T-helper 1 cell treated with Interleukin-12 subunit alpha and Interleukin-12 subunit beta and Interleukin-4 antibody, amounts not matched to agents 30 μg/mL and 1 μg/mL, for 36 hours (primary cell): ENCODE measurements at regions not wholly inside any gene's neighbourhood (a gene's known extent, or its start where the extent isn't known, plus 50 kb on each side); places are given as distances from the start of the nearest gene placed in this dataset.

ENCODE experiments used
- H3K27ac Mint-ChIP-seq: one replicate; pipeline ENCODE4 v1.8.0; 2021; ENCODE audit warnings: mild to moderate bottlenecking, mixed read lengths
- H3K27me3 Mint-ChIP-seq: one replicate; pipeline ENCODE4 v1.8.0; 2021; ENCODE audit warnings: low read depth, mixed read lengths
- H3K36me3 Mint-ChIP-seq: one replicate; pipeline ENCODE4 v1.8.0; 2021; ENCODE audit warnings: low read depth, mixed read lengths
- H3K4me1 Mint-ChIP-seq: one replicate; pipeline ENCODE4 v1.8.0; 2021; ENCODE audit warnings: low read depth, mixed read lengths
- H3K4me3 Mint-ChIP-seq: one replicate; pipeline ENCODE4 v1.8.0; 2021; ENCODE audit warnings: mild to moderate bottlenecking, moderate library complexity, mixed read lengths
- H3K9me3 Mint-ChIP-seq: one replicate; pipeline ENCODE4 v1.8.0; 2021; ENCODE audit warnings: mixed read lengths

- Mint-ChIP-seq H3K36me3 (no peaks in the 10 kb centered on the region), H3K4me1 (no peaks in the 10 kb centered on the region), H3K27me3 (peaks cover 7% of the 10 kb centered on the region), H3K9me3 (no peaks in the 10 kb centered on the region), H3K27ac (no peak overlapping the region), H3K4me3 (no peak overlapping the region)
Measured at GRCh38 chr5:133796186-133796585, 172.2 kb downstream of the C5orf15 start.

DNA sequence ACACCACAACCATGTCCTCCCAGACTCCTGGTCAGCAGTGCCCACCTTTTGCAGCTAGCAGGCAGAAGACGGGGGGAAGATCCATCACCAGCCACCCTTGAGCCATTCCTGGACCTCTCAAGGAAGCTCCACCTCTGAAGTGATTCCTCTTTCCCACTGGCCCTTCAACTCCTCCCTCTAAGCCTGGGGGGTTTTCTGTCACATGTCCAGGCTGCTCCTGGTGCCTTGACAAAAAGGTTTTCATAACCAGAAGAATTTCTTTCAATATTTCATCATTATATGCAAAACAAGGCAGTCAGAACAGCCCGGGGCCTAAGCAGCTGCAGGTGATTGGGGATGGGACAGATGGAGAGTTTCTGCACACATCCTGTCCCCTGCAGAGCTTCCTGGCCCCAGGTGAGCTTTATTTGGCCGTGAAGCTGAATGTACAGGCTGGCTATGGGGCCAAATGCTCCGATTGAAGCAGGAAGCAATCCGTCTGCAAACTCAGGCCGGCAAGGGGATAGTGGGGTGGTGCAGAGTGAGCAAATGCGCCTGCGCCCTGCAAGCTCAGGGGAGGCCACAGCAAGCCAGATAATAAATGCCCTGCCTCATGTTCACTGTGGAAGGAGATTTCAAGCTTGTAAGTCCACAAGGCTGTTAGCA, 173.5 kb downstream of the C5orf15 start:
- no peaks in the 10 kb centered on the region for H3K9me3 Mint-ChIP-seq
- no peak overlapping the region for H3K4me3 Mint-ChIP-seq
- H3K27me3 Mint-ChIP-seq, result peaks cover 7% of the 10 kb centered on the region
- H3K36me3 Mint-ChIP-seq, result no peaks in the 10 kb centered on the region
- H3K4me1 Mint-ChIP-seq, result no peaks in the 10 kb centered on the region
- no peak overlapping the region for H3K27ac Mint-ChIP-seq

GRCh38 chr5:133793756-133794465, 174.5 kb downstream of the C5orf15 start:
- Mint-ChIP-seq H3K36me3 (no peaks in the 10 kb centered on the region), H3K4me1 (no peaks in the 10 kb centered on the region), H3K27me3 (peaks cover 4% of the 10 kb centered on the region), H3K9me3 (no peaks in the 10 kb centered on the region), H3K27ac (no peak overlapping the region), H3K4me3 (no peak overlapping the region)

DNA sequence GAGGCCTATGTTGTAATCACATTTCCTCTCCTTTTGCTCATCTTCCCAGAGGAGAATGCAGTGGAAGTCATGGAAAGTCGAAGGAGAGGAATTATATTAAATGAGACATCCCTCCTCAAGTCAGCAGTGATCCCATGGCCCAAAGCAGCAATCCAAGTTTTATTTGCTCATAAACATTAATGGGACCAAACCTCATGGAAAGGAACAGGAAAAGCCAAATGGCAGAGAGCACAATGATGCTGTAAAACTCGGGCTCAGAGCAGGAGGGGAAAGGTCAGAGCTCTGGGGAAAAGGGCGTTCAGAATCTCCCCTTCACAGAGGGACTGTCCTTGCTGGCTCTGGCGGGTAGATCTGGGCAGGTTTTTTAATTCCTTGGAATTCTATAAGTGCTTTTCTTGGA, 175.8 kb downstream of the C5orf15 start:
- Mint-ChIP-seq H3K4me1 (no peaks in the 10 kb centered on the region), H3K4me3 (no peak overlapping the region), H3K27me3 (peaks cover 4% of the 10 kb centered on the region), H3K36me3 (no peaks in the 10 kb centered on the region), H3K9me3 (no peaks in the 10 kb centered on the region), H3K27ac (no peak overlapping the region)

- H3K4me3 Mint-ChIP-seq, result no peak overlapping the region
- H3K36me3 Mint-ChIP-seq, result no peaks in the 10 kb centered on the region
- no peak overlapping the region for H3K27ac Mint-ChIP-seq
- peaks cover 4% of the 10 kb centered on the region for H3K27me3 Mint-ChIP-seq
- H3K9me3 Mint-ChIP-seq, result no peaks in the 10 kb centered on the region
- no peaks in the 10 kb centered on the region for H3K4me1 Mint-ChIP-seq
Measured at GRCh38 chr5:133792024-133792423, 176.4 kb downstream of the C5orf15 start.

DNA sequence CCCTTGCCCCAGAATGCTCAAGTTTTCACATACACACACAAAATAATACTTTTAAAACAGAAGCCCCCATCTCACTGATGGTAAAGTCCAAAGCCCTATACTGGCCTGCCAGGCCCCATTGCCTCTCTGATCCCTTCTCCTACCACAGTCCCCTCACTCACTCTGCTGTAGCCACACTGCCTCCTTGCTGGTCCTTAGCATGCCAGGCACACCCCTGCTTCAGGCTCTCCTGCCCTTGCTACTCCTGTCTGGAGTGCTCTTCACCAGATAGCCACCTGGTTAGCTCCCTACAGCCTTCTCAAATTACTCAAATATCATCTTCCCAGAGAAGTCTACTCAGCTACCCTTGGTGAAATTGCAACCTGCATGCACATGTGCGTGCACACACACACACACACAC, 177.5 kb downstream of the C5orf15 start:
- H3K4me3 Mint-ChIP-seq, result no peak overlapping the region
- no peaks in the 10 kb centered on the region for H3K36me3 Mint-ChIP-seq
- H3K27me3 Mint-ChIP-seq, result peaks cover 4% of the 10 kb centered on the region
- H3K4me1 Mint-ChIP-seq, result no peaks in the 10 kb centered on the region
- no peak overlapping the region for H3K27ac Mint-ChIP-seq
- H3K9me3 Mint-ChIP-seq, result no peaks in the 10 kb centered on the region

DNA sequence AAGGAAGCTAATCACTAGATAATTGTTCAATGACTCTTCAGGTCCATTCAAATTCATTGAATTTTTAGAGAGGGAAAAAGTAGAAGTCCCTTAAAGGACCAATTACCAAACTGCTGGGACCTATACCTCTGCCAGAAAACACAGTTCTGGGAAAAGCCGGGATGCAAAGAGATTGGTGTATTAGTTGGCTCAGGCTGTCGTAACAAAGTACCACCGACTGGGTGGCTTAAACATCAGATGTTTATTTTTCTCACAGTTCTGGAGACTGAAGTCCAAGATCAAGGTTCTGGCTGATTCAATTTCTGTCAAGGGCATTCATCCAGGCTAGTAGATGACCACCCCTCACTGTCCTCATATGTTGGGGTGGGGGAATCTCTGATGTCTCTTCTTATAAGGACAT, 177.1 kb upstream of the FSTL4 start:
- Mint-ChIP-seq H3K27me3 (peaks cover 4% of the 10 kb centered on the region), H3K36me3 (no peaks in the 10 kb centered on the region)

GRCh38 chr5:133788121-133788520, 175.8 kb upstream of the FSTL4 start:
- Mint-ChIP-seq H3K36me3 (no peaks in the 10 kb centered on the region), H3K27me3 (peaks cover 4% of the 10 kb centered on the region), H3K9me3 (peaks cover 9% of the 10 kb centered on the region), H3K4me3 (no peak overlapping the region), H3K4me1 (no peaks in the 10 kb centered on the region), H3K27ac (no peak overlapping the region)

More for the DNA sequence above, 177.1 kb upstream of the FSTL4 start:
- no peak overlapping the region for H3K4me3 Mint-ChIP-seq
- H3K9me3 Mint-ChIP-seq, result peaks cover 9% of the 10 kb centered on the region
- H3K4me1 Mint-ChIP-seq, result no peaks in the 10 kb centered on the region
- no peak overlapping the region for H3K27ac Mint-ChIP-seq

- H3K27ac Mint-ChIP-seq, result no peak overlapping the region
- H3K9me3 Mint-ChIP-seq, result peaks cover 9% of the 10 kb centered on the region
Measured at GRCh38 chr5:133786420-133786819, 174.1 kb upstream of the FSTL4 start.

DNA sequence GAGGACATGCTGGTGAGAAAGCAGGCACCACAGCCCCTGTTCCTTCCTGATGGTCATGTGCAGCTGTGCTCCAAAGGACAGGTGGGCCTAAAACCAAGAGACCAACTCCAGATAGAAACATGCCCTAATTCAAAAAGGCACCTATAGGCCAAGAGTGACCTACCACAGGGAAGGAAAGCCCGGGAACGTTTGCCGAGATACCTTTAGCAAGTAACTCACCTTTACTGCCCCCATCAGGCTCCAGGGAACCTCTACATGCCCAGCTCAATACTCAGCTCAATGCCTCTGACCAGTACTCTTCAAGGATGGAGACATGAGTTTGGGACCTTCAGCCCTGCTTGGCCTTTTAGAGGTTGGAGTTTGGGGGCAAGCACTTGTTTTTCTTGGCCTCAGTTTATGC, 172.8 kb upstream of the FSTL4 start:
- Mint-ChIP-seq H3K4me3 (no peak overlapping the region), H3K9me3 (peaks cover 9% of the 10 kb centered on the region), H3K36me3 (no peaks in the 10 kb centered on the region), H3K27ac (no peak overlapping the region), H3K27me3 (peaks cover 4% of the 10 kb centered on the region), H3K4me1 (no peaks in the 10 kb centered on the region)

More at GRCh38 chr5:133786420-133786819, 174.1 kb upstream of the FSTL4 start:
- H3K4me1 Mint-ChIP-seq, result no peaks in the 10 kb centered on the region
- H3K4me3 Mint-ChIP-seq, result no peak overlapping the region
- H3K27me3 Mint-ChIP-seq, result peaks cover 4% of the 10 kb centered on the region
- H3K36me3 Mint-ChIP-seq, result no peaks in the 10 kb centered on the region

- no peak overlapping the region for H3K27ac Mint-ChIP-seq
- no peaks in the 10 kb centered on the region for H3K27me3 Mint-ChIP-seq
- H3K36me3 Mint-ChIP-seq, result no peaks in the 10 kb centered on the region
- H3K4me3 Mint-ChIP-seq, result no peak overlapping the region
- peaks cover 9% of the 10 kb centered on the region for H3K9me3 Mint-ChIP-seq
- no peaks in the 10 kb centered on the region for H3K4me1 Mint-ChIP-seq
Measured at GRCh38 chr5:133783481-133783880, 171.1 kb upstream of the FSTL4 start.

DNA sequence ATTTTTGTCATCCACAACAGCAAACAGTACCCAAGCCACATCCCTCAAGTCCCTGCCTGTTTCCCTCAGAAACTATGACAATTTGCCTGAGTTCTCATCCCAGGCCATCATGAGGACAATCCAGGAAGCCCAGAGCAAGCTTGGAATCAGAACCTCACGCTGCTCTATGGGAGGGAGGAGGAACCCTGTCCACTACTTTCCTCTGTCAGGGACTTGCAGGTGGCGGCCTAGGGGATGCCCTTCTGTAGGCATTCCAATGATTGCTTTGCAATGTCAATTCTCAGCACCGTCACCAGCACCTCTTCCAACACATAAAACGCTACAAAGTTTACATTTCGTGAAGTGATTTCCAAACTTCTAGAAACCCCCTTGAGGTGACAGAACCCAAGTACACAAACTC, 170.4 kb upstream of the FSTL4 start:
- Mint-ChIP-seq H3K4me3 (no peak overlapping the region), H3K36me3 (no peaks in the 10 kb centered on the region), H3K27ac (no peak overlapping the region), H3K4me1 (no peaks in the 10 kb centered on the region), H3K27me3 (no peaks in the 10 kb centered on the region), H3K9me3 (peaks cover 9% of the 10 kb centered on the region)

GRCh38 chr5:133781436-133782225, 169.3 kb upstream of the FSTL4 start:
- Mint-ChIP-seq H3K4me1 (no peaks in the 10 kb centered on the region), H3K36me3 (no peaks in the 10 kb centered on the region), H3K4me3 (no peak overlapping the region), H3K27me3 (no peaks in the 10 kb centered on the region), H3K9me3 (peaks cover 9% of the 10 kb centered on the region), H3K27ac (no peak overlapping the region)

DNA sequence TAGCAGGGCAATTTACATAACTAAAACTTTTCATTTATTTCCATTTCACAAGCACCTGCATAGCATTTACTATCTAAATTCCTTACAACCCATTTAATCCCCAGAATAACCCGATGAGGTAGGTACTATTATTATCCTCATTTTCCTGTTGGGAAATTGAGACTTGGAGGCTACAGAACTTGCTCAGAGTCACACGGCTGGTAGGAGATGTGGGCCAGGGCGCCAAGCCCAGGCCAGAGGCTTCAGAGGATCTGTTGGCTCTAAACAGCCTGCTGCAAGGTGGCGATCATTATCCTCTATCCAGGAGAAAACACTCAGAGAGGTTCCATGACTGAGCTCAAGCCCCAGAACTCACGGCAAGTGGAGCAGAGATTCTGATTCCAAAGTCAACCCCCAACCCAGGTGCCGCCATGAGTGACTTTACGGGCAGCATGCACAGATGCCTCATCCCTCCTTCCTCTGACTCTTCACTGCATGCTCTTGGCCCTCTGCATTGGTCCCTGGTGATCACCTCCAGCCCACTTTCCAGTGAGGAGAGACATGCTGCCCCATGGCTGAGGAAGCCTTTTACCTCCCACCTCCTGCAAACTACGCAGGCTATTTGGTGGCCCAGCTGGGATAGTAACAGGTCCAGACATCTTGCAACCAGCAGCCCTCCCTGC, 168.4 kb upstream of the FSTL4 start:
- Mint-ChIP-seq H3K36me3 (no peaks in the 10 kb centered on the region), H3K4me3 (no peak overlapping the region), H3K4me1 (no peaks in the 10 kb centered on the region), H3K9me3 (peaks cover 9% of the 10 kb centered on the region), H3K27me3 (no peaks in the 10 kb centered on the region), H3K27ac (no peak overlapping the region)
